HEK293 (cell line): ENCODE measurements at regions not wholly inside any gene's neighbourhood (a gene's known extent, or its start where the extent isn't known, plus 50 kb on each side); places are given as distances from the start of the nearest gene placed in this dataset.

Experiments used
- CTCF ChIA-PET: fragments of 350-600 bp; formaldehyde crosslinking; extraction: SDS; loops from one replicate; lab custom pipeline; 2021; ENCODE audit warnings: antibody characterized with exemption; lab: Yijun Ruan, JAX
- POLR2A ChIA-PET: fragments of 300-600 bp; formaldehyde crosslinking; extraction: SDS; loops from one replicate; lab custom pipeline; 2020; ENCODE audit warnings: antibody characterized with exemption, inconsistent platforms; lab: Yijun Ruan, JAX
- H3K27ac ChIP-seq: fragments of 200-500 bp; sonication (Bioruptor generic); 2 replicates; pipeline ENCODE4 v1.5.1; 2014; ENCODE audit warnings: low read depth, low read length, control low read depth, inconsistent platforms; ENCODE audit errors: extremely low read depth
- H3K36me3 ChIP-seq, 2 experiments: fragments of 200-500 bp in 1 of 2; sonication (Bioruptor generic) in 1 of 2; 1 replicate in 1 of 2; 2 replicates in 1 of 2; pipeline ENCODE4 v1.5.1; 2014 to 2017; ENCODE audit warnings: inconsistent platforms in 2 of 2, low read length in 2 of 2; ENCODE audit not compliant: control insufficient read depth in 2 of 2, insufficient read depth in 1 of 2
- H3K4me1 ChIP-seq: fragments of 200-500 bp; sonication (Bioruptor generic); 2 replicates; pipeline ENCODE4 v1.5.1; 2014; ENCODE audit warnings: mild to moderate bottlenecking, low read length, inconsistent platforms; ENCODE audit not compliant: control insufficient read depth, insufficient read depth
- H3K4me3 ChIP-seq: 2 replicates; pipeline ENCODE4 v1.5.1; 2011; ENCODE audit warnings: low read depth, mild to moderate bottlenecking, control low read depth, low read length, moderate library complexity
- H3K9me3 ChIP-seq: fragments of 200-500 bp; sonication (Bioruptor generic); 2 replicates; pipeline ENCODE4 v1.5.1; 2014; ENCODE audit warnings: low read depth, low read length, inconsistent platforms; ENCODE audit not compliant: control insufficient read depth, insufficient read depth
- FEZF1 ChIP-seq: fragments of 450-650 bp; formaldehyde crosslinking; IDR thresholded peaks from 2 replicates; pipeline ENCODE4 v1.5.1; 2016; ENCODE audit warnings: missing biosample characterization, missing genetic modification characterization
- KLF1 ChIP-seq: fragments of 450-650 bp; formaldehyde crosslinking; IDR thresholded peaks from 2 replicates; pipeline ENCODE4 v1.5.1; 2016; ENCODE audit warnings: missing biosample characterization, missing genetic modification characterization
- PRDM1 ChIP-seq: fragments of 450-650 bp; formaldehyde crosslinking; IDR thresholded peaks from 2 replicates; pipeline ENCODE4; 2016; ENCODE audit warnings: missing biosample characterization, missing genetic modification characterization
- ZBTB48 ChIP-seq: fragments of 450-650 bp; formaldehyde crosslinking; IDR thresholded peaks from 2 replicates; pipeline ENCODE4 v1.5.1; 2016; ENCODE audit warnings: missing biosample characterization, missing genetic modification characterization
- ZEB2 ChIP-seq: fragments of 450-650 bp; formaldehyde crosslinking; IDR thresholded peaks from 2 replicates; pipeline ENCODE4 v1.5.1; 2016; ENCODE audit warnings: missing biosample characterization, missing genetic modification characterization
- ZNF133 ChIP-seq: fragments of 450-650 bp; formaldehyde crosslinking; IDR thresholded peaks from 2 replicates; pipeline ENCODE4 v1.5.1; 2016; ENCODE audit warnings: missing biosample characterization, missing genetic modification characterization
- ZNF169 ChIP-seq: fragments of 450-650 bp; formaldehyde crosslinking; IDR thresholded peaks from 2 replicates; pipeline ENCODE4 v1.5.1; 2016; ENCODE audit warnings: missing biosample characterization, missing genetic modification characterization
- ZNF221 ChIP-seq: fragments of 450-650 bp; formaldehyde crosslinking; IDR thresholded peaks from 2 replicates; pipeline ENCODE4 v1.5.1; 2017; ENCODE audit warnings: missing biosample characterization, missing genetic modification characterization, borderline replicate concordance
- ZNF335 ChIP-seq: fragments of 450-650 bp; formaldehyde crosslinking; conservative IDR thresholded peaks from 2 replicates; pipeline ENCODE4 v1.5.1; 2016; ENCODE audit warnings: missing biosample characterization, missing genetic modification characterization
- ZNF416 ChIP-seq: fragments of 450-650 bp; formaldehyde crosslinking; IDR thresholded peaks from 2 replicates; pipeline ENCODE4 v1.5.1; 2016; ENCODE audit warnings: missing biosample characterization, missing genetic modification characterization
- ZNF529 ChIP-seq: fragments of 450-650 bp; formaldehyde crosslinking; IDR thresholded peaks from 2 replicates; pipeline ENCODE4 v1.5.1; 2017; ENCODE audit warnings: missing genetic modification characterization, missing biosample characterization; ENCODE audit not compliant: insufficient replicate concordance
- ZNF549 ChIP-seq: fragments of 450-650 bp; IDR thresholded peaks from 2 replicates; pipeline ENCODE4 v1.5.1; 2018; ENCODE audit warnings: missing biosample characterization, missing genetic modification characterization, mild to moderate bottlenecking, inconsistent platforms, moderate library complexity
- ZNF555 ChIP-seq: fragments of 450-650 bp; formaldehyde crosslinking; conservative IDR thresholded peaks from 2 replicates; pipeline ENCODE4 v1.5.1; 2017; ENCODE audit warnings: missing biosample characterization, mild to moderate bottlenecking, missing genetic modification characterization, inconsistent platforms
- ZNF626 ChIP-seq: fragments of 450-650 bp; sonication (Bioruptor Pico); formaldehyde crosslinking; IDR thresholded peaks from 2 replicates; pipeline ENCODE4 v1.5.1; 2018; ENCODE audit warnings: missing biosample characterization, missing genetic modification characterization, inconsistent platforms
- ZNF629 ChIP-seq: fragments of 450-650 bp; formaldehyde crosslinking; IDR thresholded peaks from 2 replicates; pipeline ENCODE4 v1.5.1; 2017; ENCODE audit warnings: missing biosample characterization, missing genetic modification characterization
- ZNF76 ChIP-seq: fragments of 450-650 bp; formaldehyde crosslinking; IDR thresholded peaks from 2 replicates; pipeline ENCODE4; 2016; ENCODE audit warnings: low read depth, missing biosample characterization, missing genetic modification characterization, borderline replicate concordance
- ZSCAN16 ChIP-seq: fragments of 450-650 bp; formaldehyde crosslinking; IDR thresholded peaks from 2 replicates; pipeline ENCODE4 v1.5.1; 2016; ENCODE audit warnings: missing biosample characterization, missing genetic modification characterization
- TF ChIP-seq, protein P1 (sequence below): fragments of 450-650 bp; formaldehyde crosslinking; IDR thresholded peaks from 2 replicates; pipeline ENCODE4 v1.5.1; 2016; ENCODE audit warnings: missing biosample characterization, missing genetic modification characterization
- TF ChIP-seq, protein P2 (sequence below): fragments of 450-650 bp; formaldehyde crosslinking; IDR thresholded peaks from 2 replicates; pipeline ENCODE4 v1.5.1; 2016; ENCODE audit warnings: missing biosample characterization, missing genetic modification characterization
- TF ChIP-seq, protein P3 (sequence below): fragments of 450-650 bp; IDR thresholded peaks from 2 replicates; pipeline ENCODE4 v1.5.1; 2018; ENCODE audit warnings: missing biosample characterization, mild to moderate bottlenecking, missing genetic modification characterization
- TF ChIP-seq, protein P4 (sequence below): fragments of 450-650 bp; formaldehyde crosslinking; IDR thresholded peaks from 2 replicates; pipeline ENCODE4 v1.5.1; 2016; ENCODE audit warnings: missing biosample characterization, missing genetic modification characterization, low read depth

DNA sequence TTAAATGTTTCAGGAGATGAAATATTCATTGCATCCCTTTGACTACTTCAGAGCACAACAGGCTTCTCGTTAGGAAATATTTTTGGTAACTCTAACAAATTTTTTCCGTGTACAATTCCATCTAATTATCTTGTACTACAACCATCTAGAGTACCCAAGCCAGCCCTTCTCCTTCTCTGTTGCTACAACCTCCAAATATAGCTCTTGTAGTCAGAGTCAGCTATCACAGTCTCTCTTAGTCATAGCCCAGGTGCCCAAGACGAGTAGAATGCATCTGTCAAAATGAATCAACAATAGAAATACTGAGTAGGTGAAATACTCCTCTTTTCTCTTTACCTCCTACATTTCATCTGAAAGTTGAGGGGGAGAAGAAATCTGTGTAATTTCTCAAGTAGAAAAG lies 74.0 kb downstream of the INHBA start:
- H3K27ac ChIP-seq, result no peak overlapping the region
- H3K9me3 ChIP-seq, result no peaks in the 10 kb centered on the region
- ChIA-PET CTCF (interaction anchor here (0.8 kb wide), 1 partner anchor 16 kb away, joined by 3 read pairs; no protein-coding TSS in a partner anchor), POLR2A (no interaction called here)
- no peaks in the 10 kb centered on the region for H3K4me1 ChIP-seq
- H3K4me3 ChIP-seq, result no peak overlapping the region
- TF ChIP-seq ZNF221 (tag by site-specific recombination), result no peak
- TF ChIP-seq, all 188 proteins: peak for 0
- no peaks in the 10 kb centered on the region for H3K36me3 ChIP-seq

DNA sequence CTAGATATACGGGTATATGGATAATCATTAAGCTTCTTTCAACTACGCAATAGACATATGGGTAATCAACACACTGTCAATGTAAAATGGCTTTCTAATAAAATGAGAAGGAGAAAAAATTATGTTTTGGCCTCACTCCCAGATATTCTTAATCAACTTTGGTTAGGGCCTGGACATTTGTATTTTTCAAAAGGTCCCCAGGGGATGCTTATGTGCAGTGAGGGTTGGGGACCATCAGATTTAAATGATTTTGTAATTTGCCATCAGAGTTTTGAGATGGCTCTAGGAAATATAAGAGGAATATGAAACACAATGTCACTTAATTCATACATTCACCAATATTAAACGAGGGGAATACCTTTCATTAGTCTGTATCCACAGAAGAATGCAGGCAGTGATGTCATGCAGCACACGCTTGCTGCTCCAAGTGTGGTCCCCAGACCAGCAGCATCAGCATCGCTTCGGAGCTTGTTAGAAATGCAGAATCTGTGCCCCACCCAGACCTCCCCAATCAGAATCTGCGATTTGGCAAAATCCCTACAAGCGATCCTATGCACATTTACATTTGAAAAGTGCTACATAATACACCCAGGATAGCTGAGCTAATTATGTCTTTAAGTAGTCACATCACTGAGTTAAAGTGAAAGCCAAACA lies 75.1 kb downstream of the INHBA start:
- CTCF ChIA-PET, result interaction anchor here (1.0 kb wide), 1 partner anchor 28 kb away, joined by 3 read pairs; no protein-coding TSS in a partner anchor
- Histone ChIP-seq H3K4me1 (no peaks in the 10 kb centered on the region), H3K4me3 (no peak overlapping the region)

More for the DNA sequence above, 75.1 kb downstream of the INHBA start:
- Histone ChIP-seq H3K27ac (no peak overlapping the region), H3K9me3 (no peaks in the 10 kb centered on the region), H3K36me3 (no peaks in the 10 kb centered on the region)
- POLR2A ChIA-PET, result no interaction called here
- TF ChIP-seq ZNF555 (tag by site-specific recombination), result no peak
- TF ChIP-seq ZNF626 (tag by site-specific recombination), result no peak
- no peak for TF ChIP-seq KLF1 (tag by site-specific recombination)
- TF ChIP-seq ZEB2 (tag by site-specific recombination), result no peak
- TF ChIP-seq ZNF169 (tag by site-specific recombination), result no peak
- no peak for TF ChIP-seq ZNF549 (tag by site-specific recombination)
- TF ChIP-seq ZNF416 (tag by site-specific recombination), result no peak
- TF ChIP-seq ZSCAN16 (tag by site-specific recombination), result no peak
- no peak for TF ChIP-seq FEZF1
- TF ChIP-seq, protein P1, sequence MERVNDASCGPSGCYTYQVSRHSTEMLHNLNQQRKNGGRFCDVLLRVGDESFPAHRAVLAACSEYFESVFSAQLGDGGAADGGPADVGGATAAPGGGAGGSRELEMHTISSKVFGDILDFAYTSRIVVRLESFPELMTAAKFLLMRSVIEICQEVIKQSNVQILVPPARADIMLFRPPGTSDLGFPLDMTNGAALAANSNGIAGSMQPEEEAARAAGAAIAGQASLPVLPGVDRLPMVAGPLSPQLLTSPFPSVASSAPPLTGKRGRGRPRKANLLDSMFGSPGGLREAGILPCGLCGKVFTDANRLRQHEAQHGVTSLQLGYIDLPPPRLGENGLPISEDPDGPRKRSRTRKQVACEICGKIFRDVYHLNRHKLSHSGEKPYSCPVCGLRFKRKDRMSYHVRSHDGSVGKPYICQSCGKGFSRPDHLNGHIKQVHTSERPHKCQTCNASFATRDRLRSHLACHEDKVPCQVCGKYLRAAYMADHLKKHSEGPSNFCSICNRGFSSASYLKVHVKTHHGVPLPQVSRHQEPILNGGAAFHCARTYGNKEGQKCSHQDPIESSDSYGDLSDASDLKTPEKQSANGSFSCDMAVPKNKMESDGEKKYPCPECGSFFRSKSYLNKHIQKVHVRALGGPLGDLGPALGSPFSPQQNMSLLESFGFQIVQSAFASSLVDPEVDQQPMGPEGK (tag by site-specific recombination), result no peak
- TF ChIP-seq, protein P2, sequence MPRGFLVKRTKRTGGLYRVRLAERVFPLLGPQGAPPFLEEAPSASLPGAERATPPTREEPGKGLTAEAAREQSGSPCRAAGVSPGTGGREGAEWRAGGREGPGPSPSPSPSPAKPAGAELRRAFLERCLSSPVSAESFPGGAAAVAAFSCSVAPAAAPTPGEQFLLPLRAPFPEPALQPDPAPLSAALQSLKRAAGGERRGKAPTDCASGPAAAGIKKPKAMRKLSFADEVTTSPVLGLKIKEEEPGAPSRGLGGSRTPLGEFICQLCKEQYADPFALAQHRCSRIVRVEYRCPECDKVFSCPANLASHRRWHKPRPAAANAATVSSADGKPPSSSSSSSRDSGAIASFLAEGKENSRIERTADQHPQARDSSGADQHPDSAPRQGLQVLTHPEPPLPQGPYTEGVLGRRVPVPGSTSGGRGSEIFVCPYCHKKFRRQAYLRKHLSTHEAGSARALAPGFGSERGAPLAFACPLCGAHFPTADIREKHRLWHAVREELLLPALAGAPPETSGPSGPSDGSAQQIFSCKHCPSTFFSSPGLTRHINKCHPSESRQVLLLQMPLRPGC, result no peak
- TF ChIP-seq ZNF629, result no peak
- no peak for TF ChIP-seq PRDM1
- no peak for TF ChIP-seq ZNF335 (tag by site-specific recombination)
- TF ChIP-seq, protein P3, sequence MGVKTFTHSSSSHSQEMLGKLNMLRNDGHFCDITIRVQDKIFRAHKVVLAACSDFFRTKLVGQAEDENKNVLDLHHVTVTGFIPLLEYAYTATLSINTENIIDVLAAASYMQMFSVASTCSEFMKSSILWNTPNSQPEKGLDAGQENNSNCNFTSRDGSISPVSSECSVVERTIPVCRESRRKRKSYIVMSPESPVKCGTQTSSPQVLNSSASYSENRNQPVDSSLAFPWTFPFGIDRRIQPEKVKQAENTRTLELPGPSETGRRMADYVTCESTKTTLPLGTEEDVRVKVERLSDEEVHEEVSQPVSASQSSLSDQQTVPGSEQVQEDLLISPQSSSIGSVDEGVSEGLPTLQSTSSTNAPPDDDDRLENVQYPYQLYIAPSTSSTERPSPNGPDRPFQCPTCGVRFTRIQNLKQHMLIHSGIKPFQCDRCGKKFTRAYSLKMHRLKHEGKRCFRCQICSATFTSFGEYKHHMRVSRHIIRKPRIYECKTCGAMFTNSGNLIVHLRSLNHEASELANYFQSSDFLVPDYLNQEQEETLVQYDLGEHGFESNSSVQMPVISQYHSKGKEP (tag by site-specific recombination), result no peak
- no peak for TF ChIP-seq ZNF529
- no peak for TF ChIP-seq ZBTB48 (tag by site-specific recombination)
- TF ChIP-seq ZNF133 (tag by site-specific recombination), result no peak
- TF ChIP-seq, protein P4, sequence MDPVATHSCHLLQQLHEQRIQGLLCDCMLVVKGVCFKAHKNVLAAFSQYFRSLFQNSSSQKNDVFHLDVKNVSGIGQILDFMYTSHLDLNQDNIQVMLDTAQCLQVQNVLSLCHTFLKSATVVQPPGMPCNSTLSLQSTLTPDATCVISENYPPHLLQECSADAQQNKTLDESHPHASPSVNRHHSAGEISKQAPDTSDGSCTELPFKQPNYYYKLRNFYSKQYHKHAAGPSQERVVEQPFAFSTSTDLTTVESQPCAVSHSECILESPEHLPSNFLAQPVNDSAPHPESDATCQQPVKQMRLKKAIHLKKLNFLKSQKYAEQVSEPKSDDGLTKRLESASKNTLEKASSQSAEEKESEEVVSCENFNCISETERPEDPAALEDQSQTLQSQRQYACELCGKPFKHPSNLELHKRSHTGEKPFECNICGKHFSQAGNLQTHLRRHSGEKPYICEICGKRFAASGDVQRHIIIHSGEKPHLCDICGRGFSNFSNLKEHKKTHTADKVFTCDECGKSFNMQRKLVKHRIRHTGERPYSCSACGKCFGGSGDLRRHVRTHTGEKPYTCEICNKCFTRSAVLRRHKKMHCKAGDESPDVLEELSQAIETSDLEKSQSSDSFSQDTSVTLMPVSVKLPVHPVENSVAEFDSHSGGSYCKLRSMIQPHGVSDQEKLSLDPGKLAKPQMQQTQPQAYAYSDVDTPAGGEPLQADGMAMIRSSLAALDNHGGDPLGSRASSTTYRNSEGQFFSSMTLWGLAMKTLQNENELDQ, result no peak
- no peak for TF ChIP-seq ZNF76 (tag by site-specific recombination)
- TF ChIP-seq, all 188 proteins: peak for 0
